IMR-90 (cell line): ENCODE measurements at regions not wholly inside any gene's neighbourhood (a gene's known extent, or its start where the extent isn't known, plus 50 kb on each side); places are given as distances from the start of the nearest gene placed in this dataset.
"Not testable (repeated sequence)": the region's sequence is repeated elsewhere in the genome, so short reads cannot be mapped to it uniquely, and the experiment has no call there.

Source experiments
- ATAC-seq: fragments of 200-7000 bp; cut with Tn5 transposase; 2 replicates; pipeline ENCODE4 v1.9.1; 2020; ENCODE audit warnings: low read depth, mild to moderate bottlenecking, moderate library complexity
- BruUV-seq: library from RNA; stranded (reverse); fragments of 400-500 nt; replicated peaks from 2 replicates; lab custom pipeline; 2021; lab: Mats Ljungman, UMichigan
- CTCF ChIA-PET: fragments of 300-600 bp; formaldehyde crosslinking; extraction: SDS; loops from one replicate; lab custom pipeline; 2021; ENCODE audit warnings: antibody characterized with exemption; lab: Yijun Ruan, JAX
- POLR2A ChIA-PET: fragments of 300-600 bp; sonication (Branson Sonifier 250); formaldehyde crosslinking; loops from one replicate; lab custom pipeline; 2022; ENCODE audit warnings: antibody characterized with exemption; ENCODE audit not compliant: unreplicated experiment; lab: Charles Lee
- DNase-seq: peaks from one replicate; pipeline ENCODE4 v3.0.0; 2013
- H2AFZ ChIP-seq: replicated peaks from 2 replicates; pipeline ENCODE3; 2013; ENCODE audit warnings: low read length, mild to moderate bottlenecking; ENCODE audit not compliant: poor library complexity
- H2AK5ac ChIP-seq: 2 replicates; pipeline ENCODE4 v1.6.1; 2013; ENCODE audit warnings: low read depth, low read length, inconsistent platforms
- H2AK9ac ChIP-seq: replicated peaks from 2 replicates; pipeline ENCODE3; 2013; ENCODE audit warnings: mild to moderate bottlenecking, low read depth, low read length, moderate library complexity; ENCODE audit not compliant: poor library complexity
- H2BK120ac ChIP-seq: 2 replicates; pipeline ENCODE4 v1.6.1; 2013; ENCODE audit warnings: low read depth, low read length, inconsistent platforms
- H2BK15ac ChIP-seq: 3 replicates; pipeline ENCODE4 v1.6.1; 2013; ENCODE audit warnings: low read depth, low read length, inconsistent platforms
- H2BK20ac ChIP-seq: 2 replicates; pipeline ENCODE4 v1.6.1; 2013; ENCODE audit warnings: low read depth, mild to moderate bottlenecking, inconsistent platforms, low read length, moderate library complexity
- H2BK5ac ChIP-seq: 2 replicates; pipeline ENCODE4 v1.6.1; 2013; ENCODE audit warnings: mild to moderate bottlenecking, low read depth, low read length, inconsistent platforms; ENCODE audit not compliant: poor library complexity, severe bottlenecking
- H3K14ac ChIP-seq: replicated peaks from 2 replicates; pipeline ENCODE4 v1.6.1; 2013; ENCODE audit warnings: low read depth, low read length, inconsistent platforms
- H3K18ac ChIP-seq: 2 replicates; pipeline ENCODE4 v1.6.1; 2013; ENCODE audit warnings: low read depth, low read length, control low read depth
- H3K23ac ChIP-seq: 2 replicates; pipeline ENCODE4 v1.6.1; 2013; ENCODE audit warnings: low read depth, low read length, inconsistent platforms
- H3K27ac ChIP-seq: 2 replicates; pipeline ENCODE4 v1.5.1; 2013; ENCODE audit warnings: mild to moderate bottlenecking, control low read depth, low read length; ENCODE audit not compliant: insufficient read depth
- H3K27me3 ChIP-seq: 2 replicates; pipeline ENCODE4 v1.6.1; 2013; ENCODE audit warnings: low read length; ENCODE audit not compliant: control insufficient read depth, insufficient read depth
- H3K36me3 ChIP-seq: 2 replicates; pipeline ENCODE4 v1.6.1; 2013; ENCODE audit warnings: low read length, mixed read lengths; ENCODE audit not compliant: control insufficient read depth, insufficient read depth
- H3K4ac ChIP-seq: 2 replicates; pipeline ENCODE4 v1.6.1; 2013; ENCODE audit warnings: low read depth, low read length, inconsistent platforms
- H3K4me1 ChIP-seq: 2 replicates; pipeline ENCODE4 v1.6.1; 2013; ENCODE audit warnings: low read length, mixed read lengths; ENCODE audit not compliant: control insufficient read depth, insufficient read depth
- H3K4me2 ChIP-seq: 2 replicates; pipeline ENCODE4 v1.6.1; 2013; ENCODE audit warnings: low read depth, mild to moderate bottlenecking, control low read depth, low read length, moderate library complexity
- H3K4me3 ChIP-seq: 2 replicates; pipeline ENCODE4 v1.5.1; 2013; ENCODE audit warnings: low read depth, mild to moderate bottlenecking, control low read depth, low read length, moderate library complexity; ENCODE audit not compliant: insufficient read depth
- H3K56ac ChIP-seq: 2 replicates; pipeline ENCODE4 v1.6.1; 2013; ENCODE audit warnings: low read length, inconsistent platforms; ENCODE audit not compliant: insufficient read depth; ENCODE audit errors: extremely low read depth
- H3K79me1 ChIP-seq, 2 experiments: 2 replicates each; pipeline ENCODE4 v1.6.1; 2013; ENCODE audit warnings: low read length in 2 of 2, inconsistent platforms in 1 of 2, low read depth in 1 of 2
- H3K9ac ChIP-seq: 2 replicates; pipeline ENCODE4 v1.6.1; 2013; ENCODE audit warnings: low read depth, low read length, control low read depth
- H3K9me1 ChIP-seq: 2 replicates; pipeline ENCODE4 v1.6.1; 2013; ENCODE audit warnings: low read length, inconsistent platforms; ENCODE audit not compliant: insufficient read depth
- H3K9me3 ChIP-seq: 2 replicates; pipeline ENCODE4 v1.6.1; 2013; ENCODE audit warnings: low read length; ENCODE audit not compliant: control insufficient read depth, insufficient read depth
- H4K20me1 ChIP-seq: 2 replicates; pipeline ENCODE4 v1.6.1; 2013; ENCODE audit warnings: low read length, inconsistent platforms; ENCODE audit not compliant: insufficient read depth
- H4K5ac ChIP-seq: 2 replicates; pipeline ENCODE4 v1.6.1; 2013; ENCODE audit warnings: mild to moderate bottlenecking, low read depth, low read length, control low read depth
- H4K8ac ChIP-seq, 2 experiments: 2 replicates each; pipeline ENCODE4 v1.6.1; 2013; ENCODE audit warnings: low read depth in 2 of 2, low read length in 2 of 2, control low read depth in 1 of 2, inconsistent platforms in 1 of 2
- H4K91ac ChIP-seq: 2 replicates; pipeline ENCODE4 v1.6.1; 2013; ENCODE audit warnings: low read depth, low read length, inconsistent platforms; ENCODE audit not compliant: insufficient read depth
- WGBS, 2 experiments: methylation state at CpG; one replicate each; pipeline versions ENCODE4 v1.1.5 to v1.1.7; 2013; ENCODE audit warnings: missing lambda C conversion rate in 2 of 2; ENCODE audit not compliant: insufficient read length in 1 of 2; ENCODE audit errors: extremely low coverage in 2 of 2; 5-methylcytosine and 5-hydroxymethylcytosine counted together
- dilution Hi-C: fragments of 300-500 bp; cut with HindIII; formaldehyde crosslinking; loops from one replicate; pipeline ENCODE4 v1.14.3; 2018; ENCODE audit warnings: low sequenced_read_pairs; ENCODE audit not compliant: unreplicated experiment
- in situ Hi-C: fragments of 300-500 bp; cut with MboI; formaldehyde crosslinking; loops from 3 replicates; pipeline ENCODE4 v1.14.3; 2019; ENCODE audit warnings: low sequenced_read_pairs, inconsistent platforms, mixed read lengths
- intact Hi-C: fragments of 100-400 bp; cut with micrococcal nuclease; formaldehyde crosslinking; loops from 2 replicates; pipeline ENCODE4 v1.10.0; 2022

DNA sequence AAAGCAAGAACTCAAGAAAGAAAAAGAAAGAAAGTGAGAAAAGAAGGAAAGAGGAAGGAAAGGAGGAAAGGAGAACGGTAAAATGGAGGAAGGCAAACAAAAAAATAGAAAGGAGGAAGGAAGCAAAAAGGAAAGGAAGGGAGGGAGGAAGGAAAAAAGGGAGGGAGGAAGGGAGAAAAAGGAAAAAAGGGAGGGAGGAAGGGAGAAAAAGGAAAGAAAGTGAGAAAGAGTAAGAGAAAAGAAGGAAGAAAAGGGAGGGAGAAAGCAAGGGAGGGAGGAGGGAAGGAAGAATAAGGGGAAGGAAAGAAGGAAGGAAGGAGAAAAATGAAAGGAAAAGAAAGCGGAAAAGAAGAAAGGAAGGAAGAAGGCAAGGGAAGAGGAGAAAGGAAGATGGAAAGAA, 2795.9 kb upstream of the TEKT4 start:
- CTCF ChIA-PET, H3K79me1 ChIP-seq, H3K27me3 ChIP-seq, H2BK5ac ChIP-seq, DNase-seq, H3K36me3 ChIP-seq, H3K9me1 ChIP-seq, H2AFZ ChIP-seq, H3K56ac ChIP-seq, BruUV-seq, H3K4me2 ChIP-seq, H3K14ac ChIP-seq, H3K9ac ChIP-seq, H3K4me1 ChIP-seq, H3K27ac ChIP-seq, H2BK15ac ChIP-seq, H3K23ac ChIP-seq, H2BK120ac ChIP-seq, ATAC-seq, H4K5ac ChIP-seq, H3K9me3 ChIP-seq, H4K91ac ChIP-seq, H3K4ac ChIP-seq, H2BK20ac ChIP-seq, H2AK5ac ChIP-seq, POLR2A ChIA-PET, H4K20me1 ChIP-seq, H3K18ac ChIP-seq, H4K8ac ChIP-seq, H3K4me3 ChIP-seq, H2AK9ac ChIP-seq, in situ Hi-C loops, dilution Hi-C loops, intact Hi-C loops: not testable (repeated sequence)
- 29% methylated on average over 1 of the region's 2 CpGs; no CpG with 5 or more reads in 1 of the 2 experiments for WGBS, 2 experiments
